DND-41 (cell line): ENCODE measurements at regions not wholly inside any gene's neighbourhood (a gene's known extent, or its start where the extent isn't known, plus 50 kb on each side); places are given as distances from the start of the nearest gene placed in this dataset.

ENCODE experiments used
- CTCF ChIP-seq: IDR thresholded peaks from 2 replicates; pipeline ENCODE4 v1.5.1; 2012; ENCODE audit warnings: borderline replicate concordance, low read length, moderate library complexity, mild to moderate bottlenecking; ENCODE audit not compliant: poor library complexity, severe bottlenecking; ENCODE audit errors: extremely low read depth
- EZH2 ChIP-seq: IDR thresholded peaks from 3 replicates; pipeline ENCODE4 v1.6.1; 2012; ENCODE audit warnings: borderline replicate concordance, low read depth, mild to moderate bottlenecking, moderate library complexity, low read length, inconsistent platforms; ENCODE audit not compliant: severe bottlenecking

- no peak for TF ChIP-seq EZH2
- no peak for TF ChIP-seq CTCF
Measured at GRCh38 chr2:176818617-176819016, 394.0 kb upstream of the HNRNPA3 start.
